Keratinocyte (primary cell): ENCODE measurements at regions not wholly inside any gene's neighbourhood (a gene's known extent, or its start where the extent isn't known, plus 50 kb on each side); places are given as distances from the start of the nearest gene placed in this dataset.

ENCODE experiments used
- DNase-seq: peaks from one replicate; pipeline ENCODE4 v3.0.0-alpha.2; 2011; ENCODE audit warnings: low read depth, missing footprints, low spot score
- FAIRE-seq: peaks from 2 replicates; lab custom pipeline; 2011; peaks lifted over from hg19 to GRCh38; lab: Jason Lieb, UNC
- H2AFZ ChIP-seq: 2 replicates; pipeline ENCODE4 v1.6.0; 2012; ENCODE audit warnings: low read length, control low read depth, inconsistent platforms; ENCODE audit not compliant: control insufficient read depth
- H3K27ac ChIP-seq: 2 replicates; pipeline ENCODE4 v1.5.1; 2011; ENCODE audit warnings: low read length; ENCODE audit not compliant: control insufficient read depth, insufficient read depth
- H3K27me3 ChIP-seq: 3 replicates; pipeline ENCODE4 v1.6.0; 2011; ENCODE audit warnings: low read length; ENCODE audit not compliant: control insufficient read depth, insufficient read depth; ENCODE audit errors: extremely low read depth
- H3K36me3 ChIP-seq, 2 experiments: 2 replicates in 1 of 2; 3 replicates in 1 of 2; pipeline ENCODE4 v1.5.1; 2011; ENCODE audit warnings: low read length in 2 of 2, mild to moderate bottlenecking in 1 of 2; ENCODE audit not compliant: control insufficient read depth in 2 of 2, insufficient read depth in 2 of 2; ENCODE audit errors: extremely low read depth in 1 of 2
- H3K4me1 ChIP-seq: 3 replicates; pipeline ENCODE4 v1.5.1; 2011; ENCODE audit warnings: low read length; ENCODE audit not compliant: control insufficient read depth, insufficient read depth; ENCODE audit errors: extremely low read depth
- H3K4me2 ChIP-seq: 3 replicates; pipeline ENCODE4 v1.6.0; 2011; ENCODE audit warnings: low read depth, low read length; ENCODE audit not compliant: control insufficient read depth, insufficient read depth; ENCODE audit errors: extremely low read depth
- H3K4me3 ChIP-seq, 3 experiments: fragments of 200-600 bp in 1 of 3; sonication (generic) in 1 of 3; 2 replicates in 2 of 3; 3 replicates in 1 of 3; pipeline ENCODE4 v1.5.1; 2011 to 2016; ENCODE audit warnings: low read length in 3 of 3, mild to moderate bottlenecking in 3 of 3, control low read depth in 2 of 3, inconsistent platforms in 1 of 3, low read depth in 1 of 3, mixed read lengths in 1 of 3, mixed run types in 1 of 3, moderate library complexity in 1 of 3; ENCODE audit not compliant: control insufficient read depth in 2 of 3, insufficient read depth in 2 of 3; ENCODE audit errors: extremely low read depth in 1 of 3
- H3K79me2 ChIP-seq: 2 replicates; pipeline ENCODE4 v1.6.0; 2012; ENCODE audit warnings: low read length; ENCODE audit not compliant: control insufficient read depth, insufficient read depth
- H3K9ac ChIP-seq: 3 replicates; pipeline ENCODE4 v1.6.0; 2011; ENCODE audit warnings: low read length; ENCODE audit not compliant: control insufficient read depth, insufficient read depth; ENCODE audit errors: extremely low read depth
- H3K9me1 ChIP-seq: 3 replicates; pipeline ENCODE4 v1.6.0; 2011; ENCODE audit warnings: low read length; ENCODE audit not compliant: control insufficient read depth, insufficient read depth; ENCODE audit errors: extremely low read depth
- H3K9me3 ChIP-seq: 2 replicates; pipeline ENCODE4 v1.5.1; 2012; ENCODE audit warnings: low read depth, low read length; ENCODE audit not compliant: control insufficient read depth
- H4K20me1 ChIP-seq: 3 replicates; pipeline ENCODE4 v1.6.0; 2011; ENCODE audit warnings: low read length; ENCODE audit not compliant: control insufficient read depth, insufficient read depth; ENCODE audit errors: extremely low read depth
- CTCF ChIP-seq, 3 experiments: IDR thresholded peaks in 1 of 3; conservative IDR thresholded peaks in 1 of 3; optimal IDR thresholded peaks in 1 of 3; 2 replicates in 2 of 3; 3 replicates in 1 of 3; pipeline versions ENCODE3 to v1.5.1; 2011; ENCODE audit warnings: low read length in 3 of 3, mild to moderate bottlenecking in 3 of 3, moderate library complexity in 2 of 3, control low read depth in 1 of 3, inconsistent platforms in 1 of 3; ENCODE audit not compliant: insufficient read depth in 2 of 3; ENCODE audit errors: extremely low read depth in 1 of 3
- EZH2 ChIP-seq: IDR thresholded peaks from one replicate; pipeline ENCODE4 v1.6.1; 2012; ENCODE audit warnings: inconsistent platforms, mild to moderate bottlenecking, low read length, moderate library complexity
- dilution Hi-C: fragments of 300-500 bp; cut with MboI; formaldehyde crosslinking; loops from one replicate; pipeline ENCODE4 v1.7.0; 2020; ENCODE audit warnings: low sequenced_read_pairs; ENCODE audit not compliant: extremely low pct_ligation_motif_present

GRCh38 chr14:98802044-98802443, 470.0 kb downstream of the BCL11B start:
- no peak overlapping the region for H3K4me3 ChIP-seq
- TF ChIP-seq EZH2 (no peak), CTCF (optimal IDR thresholded peaks at IDR 0.05 in 1 of 3, IDR thresholded peaks at IDR 0.05 in 1 of 3, conservative IDR thresholded peaks at IDR 0.05 in 1 of 3; ENCODE audit: extremely low read depth in 1 of 3, insufficient read depth in 2 of 3, low read length in 3 of 3) (no peak)
- no peak overlapping the region for H3K9ac ChIP-seq
- no peak overlapping the region for H3K4me2 ChIP-seq
- no peak for DNase-seq
- no peak overlapping the region for H3K27ac ChIP-seq
- H3K79me2 ChIP-seq, result no peaks in the 10 kb centered on the region
- no peaks in the 10 kb centered on the region for H3K27me3 ChIP-seq
- no peak overlapping the region for H2AFZ ChIP-seq
- H3K36me3 ChIP-seq, result no peaks in the 10 kb centered on the region
- no peaks in the 10 kb centered on the region for H3K9me1 ChIP-seq
- dilution Hi-C loops, result no loop called here
- H3K9me3 ChIP-seq, result no peaks in the 10 kb centered on the region
- no peaks in the 10 kb centered on the region for H3K4me1 ChIP-seq
- no peak for FAIRE-seq
- no peaks in the 10 kb centered on the region for H4K20me1 ChIP-seq

GRCh38 chr14:98803196-98803595, 468.8 kb downstream of the BCL11B start:
- H3K9ac ChIP-seq, result no peak overlapping the region
- H3K4me2 ChIP-seq, result no peak overlapping the region
- no peaks in the 10 kb centered on the region for H3K79me2 ChIP-seq
- H3K27ac ChIP-seq, result no peak overlapping the region
- no peaks in the 10 kb centered on the region for H3K36me3 ChIP-seq
- FAIRE-seq (no peak), DNase-seq (no peak)
- H3K9me3 ChIP-seq, result no peaks in the 10 kb centered on the region
- no peaks in the 10 kb centered on the region for H3K9me1 ChIP-seq
- dilution Hi-C loops, result no loop called here
- H3K27me3 ChIP-seq, result no peaks in the 10 kb centered on the region
- no peak for TF ChIP-seq CTCF (optimal IDR thresholded peaks at IDR 0.05 in 1 of 3, IDR thresholded peaks at IDR 0.05 in 1 of 3, conservative IDR thresholded peaks at IDR 0.05 in 1 of 3; ENCODE audit: extremely low read depth in 1 of 3, insufficient read depth in 2 of 3, low read length in 3 of 3)
- TF ChIP-seq EZH2, result no peak
- H3K4me3 ChIP-seq, result no peak overlapping the region
- no peak overlapping the region for H2AFZ ChIP-seq
- H3K4me1 ChIP-seq, result peaks cover under 1% of the 10 kb centered on the region
- no peaks in the 10 kb centered on the region for H4K20me1 ChIP-seq
